Type B pancreatic cell (in vitro differentiated cells): ENCODE measurements at regions not wholly inside any gene's neighbourhood (a gene's known extent, or its start where the extent isn't known, plus 50 kb on each side); places are given as distances from the start of the nearest gene placed in this dataset.
A peak's percentile ranks its signal among the peaks of the same experiment; 100 is the strongest.
"Not testable (repeated sequence)": the region's sequence is repeated elsewhere in the genome, so short reads cannot be mapped to it uniquely, and the experiment has no call there.

Experiments used
- DNase-seq: peaks from one replicate; pipeline ENCODE4 v3.0.0; 2021; ENCODE audit warnings: mixed read lengths; ENCODE audit not compliant: unreplicated experiment; ENCODE audit errors: extremely low spot score
- H3K27ac Mint-ChIP-seq: 2 replicates; pipeline ENCODE4 v1.8.0; 2021; ENCODE audit warnings: mild to moderate bottlenecking, mixed read lengths
- H3K27me3 Mint-ChIP-seq: 2 replicates; pipeline ENCODE4 v1.8.0; 2021; ENCODE audit warnings: mixed read lengths
- H3K36me3 Mint-ChIP-seq: 2 replicates; pipeline ENCODE4 v1.8.0; 2021; ENCODE audit warnings: mixed read lengths
- H3K4me1 Mint-ChIP-seq: one replicate; pipeline ENCODE4 v1.8.0; 2021; ENCODE audit warnings: mixed read lengths; ENCODE audit not compliant: unreplicated experiment
- H3K4me3 Mint-ChIP-seq: 2 replicates; pipeline ENCODE4 v1.8.0; 2021; ENCODE audit warnings: mild to moderate bottlenecking, mixed read lengths
- H3K9me3 Mint-ChIP-seq: 2 replicates; pipeline ENCODE4 v1.8.0; 2021; ENCODE audit warnings: mixed read lengths
- TF ChIP-seq, protein P1 (sequence below): fragments of 200-600 bp; sonication (generic); conservative IDR thresholded peaks from 2 replicates; pipeline ENCODE4 v1.5.0; 2021; ENCODE audit warnings: antibody characterized with exemption, mild to moderate bottlenecking

- Mint-ChIP-seq H3K9me3 (no peaks in the 10 kb centered on the region), H3K27me3 (no peaks in the 10 kb centered on the region)
Measured at GRCh38 chr4:186844059-186844681, 120.5 kb upstream of the FAT1 start.

DNA sequence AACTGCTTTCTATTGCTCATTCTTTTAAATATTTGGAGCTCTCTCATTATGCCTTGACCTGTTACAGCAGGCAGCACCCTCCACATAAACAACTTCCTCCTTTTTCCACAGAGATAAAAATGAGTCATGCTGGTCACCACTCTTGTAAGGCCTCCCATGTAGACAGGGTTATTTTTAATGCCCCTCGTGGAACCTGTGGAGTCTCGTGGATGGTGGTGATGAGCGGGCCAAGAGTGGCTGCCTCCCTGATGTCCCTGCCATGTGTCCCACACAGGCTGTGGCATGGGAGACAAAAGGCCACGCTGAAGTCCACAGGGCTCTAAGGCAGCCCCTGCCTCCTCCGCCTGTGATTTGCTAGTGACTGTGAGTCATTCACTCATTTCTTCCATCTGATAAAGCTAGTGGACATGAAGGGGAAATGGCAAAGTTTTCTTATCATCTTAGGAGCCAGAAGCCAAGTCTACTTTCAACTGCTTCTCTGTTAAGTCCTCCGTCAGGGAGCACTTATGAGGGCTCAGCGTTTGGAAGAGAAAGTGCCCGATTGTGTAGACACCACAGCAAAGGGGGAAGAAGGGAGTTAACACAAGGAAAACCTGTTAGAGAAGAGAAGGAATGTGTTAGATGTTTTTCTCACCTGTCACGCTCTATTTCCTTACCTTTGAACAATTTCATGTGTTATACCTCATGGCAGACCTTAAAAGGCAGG, 121.6 kb upstream of the FAT1 start:
- Mint-ChIP-seq H3K27ac (peak overlapping the region; percentile 50), H3K4me1 (peaks cover 21% of the 10 kb centered on the region), H3K27me3 (no peaks in the 10 kb centered on the region), H3K36me3 (no peaks in the 10 kb centered on the region), H3K4me3 (no peak overlapping the region), H3K9me3 (no peaks in the 10 kb centered on the region)
- TF ChIP-seq, protein P1, sequence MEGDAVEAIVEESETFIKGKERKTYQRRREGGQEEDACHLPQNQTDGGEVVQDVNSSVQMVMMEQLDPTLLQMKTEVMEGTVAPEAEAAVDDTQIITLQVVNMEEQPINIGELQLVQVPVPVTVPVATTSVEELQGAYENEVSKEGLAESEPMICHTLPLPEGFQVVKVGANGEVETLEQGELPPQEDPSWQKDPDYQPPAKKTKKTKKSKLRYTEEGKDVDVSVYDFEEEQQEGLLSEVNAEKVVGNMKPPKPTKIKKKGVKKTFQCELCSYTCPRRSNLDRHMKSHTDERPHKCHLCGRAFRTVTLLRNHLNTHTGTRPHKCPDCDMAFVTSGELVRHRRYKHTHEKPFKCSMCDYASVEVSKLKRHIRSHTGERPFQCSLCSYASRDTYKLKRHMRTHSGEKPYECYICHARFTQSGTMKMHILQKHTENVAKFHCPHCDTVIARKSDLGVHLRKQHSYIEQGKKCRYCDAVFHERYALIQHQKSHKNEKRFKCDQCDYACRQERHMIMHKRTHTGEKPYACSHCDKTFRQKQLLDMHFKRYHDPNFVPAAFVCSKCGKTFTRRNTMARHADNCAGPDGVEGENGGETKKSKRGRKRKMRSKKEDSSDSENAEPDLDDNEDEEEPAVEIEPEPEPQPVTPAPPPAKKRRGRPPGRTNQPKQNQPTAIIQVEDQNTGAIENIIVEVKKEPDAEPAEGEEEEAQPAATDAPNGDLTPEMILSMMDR, result no peak
- no peak for DNase-seq

More at GRCh38 chr4:186844059-186844681, 120.5 kb upstream of the FAT1 start:
- H3K4me3 Mint-ChIP-seq, result peak overlapping the region; percentile 37
- TF ChIP-seq, protein P1, result no peak
- DNase-seq, result no peak
- H3K4me1 Mint-ChIP-seq, result peaks cover 21% of the 10 kb centered on the region
- H3K27ac Mint-ChIP-seq, result peak overlapping the region; percentile 30
- H3K36me3 Mint-ChIP-seq, result no peaks in the 10 kb centered on the region

- DNase-seq, result no peak
- H3K4me3 Mint-ChIP-seq, result no peak overlapping the region
- TF ChIP-seq, protein P1, result no peak
- peaks cover 21% of the 10 kb centered on the region for H3K4me1 Mint-ChIP-seq
- H3K9me3 Mint-ChIP-seq, result peaks cover 11% of the 10 kb centered on the region
- no peak overlapping the region for H3K27ac Mint-ChIP-seq
- H3K36me3 Mint-ChIP-seq, result no peaks in the 10 kb centered on the region
- no peaks in the 10 kb centered on the region for H3K27me3 Mint-ChIP-seq
Measured at GRCh38 chr4:186846426-186846825, 122.8 kb upstream of the FAT1 start.

DNA sequence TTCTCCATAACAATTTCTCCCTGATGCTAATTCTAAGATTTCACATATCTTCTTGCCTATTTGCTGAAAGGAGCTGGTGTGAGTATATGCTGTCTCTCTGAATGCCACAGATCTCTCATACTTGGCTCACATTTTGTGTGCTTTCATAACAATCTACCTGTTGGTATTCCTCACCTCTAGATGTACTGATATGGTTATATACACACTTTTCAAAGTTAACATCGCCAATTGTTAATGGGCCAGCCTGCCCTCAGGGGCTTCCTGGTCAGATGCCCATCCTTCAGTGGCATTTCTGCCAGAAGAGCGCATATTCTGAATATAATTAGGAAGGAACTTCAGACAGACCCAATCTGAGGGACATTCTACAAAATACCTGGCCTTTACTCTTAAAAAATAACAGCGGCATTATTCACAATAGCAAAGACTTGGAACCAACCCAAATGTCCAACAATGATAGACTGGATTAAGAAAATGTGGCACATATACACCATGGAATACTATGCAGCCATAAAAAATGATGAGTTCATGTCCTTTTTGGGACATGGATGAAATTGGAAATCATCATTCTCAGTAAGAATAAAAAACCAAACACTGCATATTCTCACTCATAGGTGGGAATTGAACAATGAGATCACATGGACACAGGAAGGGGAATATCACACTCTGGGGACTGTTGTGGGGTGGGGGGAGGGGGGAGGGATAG, 123.9 kb upstream of the FAT1 start:
- H3K36me3 Mint-ChIP-seq, DNase-seq, H3K27me3 Mint-ChIP-seq, H3K27ac Mint-ChIP-seq, H3K4me3 Mint-ChIP-seq: not testable (repeated sequence)
- peaks cover 12% of the 10 kb centered on the region for H3K9me3 Mint-ChIP-seq
- peaks cover 21% of the 10 kb centered on the region for H3K4me1 Mint-ChIP-seq

- no peak overlapping the region for H3K4me3 Mint-ChIP-seq
- H3K4me1 Mint-ChIP-seq, result peaks cover 21% of the 10 kb centered on the region
- H3K27ac Mint-ChIP-seq, result no peak overlapping the region
- H3K27me3 Mint-ChIP-seq, result no peaks in the 10 kb centered on the region
- TF ChIP-seq, protein P1, result no peak
- DNase-seq, result no peak
- H3K9me3 Mint-ChIP-seq, result peaks cover 12% of the 10 kb centered on the region
- no peaks in the 10 kb centered on the region for H3K36me3 Mint-ChIP-seq
Measured at GRCh38 chr4:186848437-186848836, 124.8 kb upstream of the FAT1 start.
